SK-N-SH (cell line): ENCODE measurements at regions not wholly inside any gene's neighbourhood (a gene's known extent, or its start where the extent isn't known, plus 50 kb on each side); places are given as distances from the start of the nearest gene placed in this dataset.
"Not testable (repeated sequence)": the region's sequence is repeated elsewhere in the genome, so short reads cannot be mapped to it uniquely, and the experiment has no call there.

ENCODE experiments used
- CHD2 ChIP-seq: fragments of 150-350 bp; IDR thresholded peaks from 2 replicates; pipeline ENCODE4 v1.6.1; 2018; ENCODE audit warnings: low read length; ENCODE audit not compliant: partially characterized antibody
- EP300 ChIP-seq, 2 experiments: IDR thresholded peaks; 2 replicates each; pipeline versions ENCODE4 v1.4.0 to v1.6.1; 2012; ENCODE audit warnings: borderline replicate concordance in 1 of 2, low read depth in 1 of 2, low read length in 1 of 2
- EZH2phosphoT487 ChIP-seq: fragments of 200-600 bp; sonication (generic); IDR thresholded peaks from 2 replicates; pipeline ENCODE4 v1.6.1; 2017; ENCODE audit warnings: low read depth, mixed run types, mild to moderate bottlenecking, antibody characterized with exemption, moderate library complexity, borderline replicate concordance
- FOSL2 ChIP-seq: IDR thresholded peaks from 2 replicates; pipeline ENCODE4 v1.4.0; 2012; ENCODE audit warnings: low read depth, mild to moderate bottlenecking, moderate library complexity, borderline replicate concordance
- FOXM1 ChIP-seq: IDR thresholded peaks from 2 replicates; pipeline ENCODE4 v1.4.0; 2012; ENCODE audit warnings: low read depth, mild to moderate bottlenecking
- MAX ChIP-seq: IDR thresholded peaks from 2 replicates; pipeline ENCODE4 v1.4.0; 2012; ENCODE audit warnings: low read depth
- TAF1 ChIP-seq: IDR thresholded peaks from 2 replicates; pipeline ENCODE4 v1.6.1; 2012; ENCODE audit warnings: low read depth, mild to moderate bottlenecking, low read length, moderate library complexity, borderline replicate concordance
- TF ChIP-seq, protein P1 (sequence below): fragments of 150-350 bp; IDR thresholded peaks from 2 replicates; pipeline ENCODE4 v1.6.1; 2017; ENCODE audit warnings: antibody characterized with exemption, low read length, low read depth, borderline replicate concordance
- TF ChIP-seq, protein P2 (sequence below): fragments of 200-600 bp; sonication (generic); IDR thresholded peaks from 2 replicates; pipeline ENCODE4 v1.6.1; 2017; ENCODE audit warnings: antibody characterized with exemption, mild to moderate bottlenecking, moderate library complexity
- TF ChIP-seq, protein P3 (sequence below): IDR thresholded peaks from 2 replicates; pipeline ENCODE4 v1.6.1; 2012; ENCODE audit warnings: mild to moderate bottlenecking, low read depth, low read length, moderate library complexity

DNA sequence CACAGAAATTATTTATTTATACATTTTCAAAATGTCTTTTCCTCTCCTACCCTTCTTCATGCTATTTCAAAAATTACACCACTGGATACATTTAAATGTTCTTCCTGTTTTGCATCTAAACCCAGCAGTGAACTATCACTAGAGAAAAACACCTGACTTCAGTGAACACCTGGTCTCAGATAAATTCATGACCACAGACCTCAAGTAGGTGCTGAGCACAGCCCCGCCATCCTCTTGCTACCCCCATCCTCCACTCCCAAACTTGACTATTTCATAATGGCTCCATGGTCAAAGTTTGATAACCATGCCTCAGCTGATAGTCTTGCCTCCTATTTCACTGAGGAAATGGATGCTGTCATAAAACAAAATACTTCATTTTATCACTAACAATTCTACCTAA lies 56.6 kb upstream of the POMZP3 start:
- TF ChIP-seq, protein P1, sequence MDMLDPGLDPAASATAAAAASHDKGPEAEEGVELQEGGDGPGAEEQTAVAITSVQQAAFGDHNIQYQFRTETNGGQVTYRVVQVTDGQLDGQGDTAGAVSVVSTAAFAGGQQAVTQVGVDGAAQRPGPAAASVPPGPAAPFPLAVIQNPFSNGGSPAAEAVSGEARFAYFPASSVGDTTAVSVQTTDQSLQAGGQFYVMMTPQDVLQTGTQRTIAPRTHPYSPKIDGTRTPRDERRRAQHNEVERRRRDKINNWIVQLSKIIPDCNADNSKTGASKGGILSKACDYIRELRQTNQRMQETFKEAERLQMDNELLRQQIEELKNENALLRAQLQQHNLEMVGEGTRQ, result not testable (repeated sequence)
- TF ChIP-seq, protein P2, sequence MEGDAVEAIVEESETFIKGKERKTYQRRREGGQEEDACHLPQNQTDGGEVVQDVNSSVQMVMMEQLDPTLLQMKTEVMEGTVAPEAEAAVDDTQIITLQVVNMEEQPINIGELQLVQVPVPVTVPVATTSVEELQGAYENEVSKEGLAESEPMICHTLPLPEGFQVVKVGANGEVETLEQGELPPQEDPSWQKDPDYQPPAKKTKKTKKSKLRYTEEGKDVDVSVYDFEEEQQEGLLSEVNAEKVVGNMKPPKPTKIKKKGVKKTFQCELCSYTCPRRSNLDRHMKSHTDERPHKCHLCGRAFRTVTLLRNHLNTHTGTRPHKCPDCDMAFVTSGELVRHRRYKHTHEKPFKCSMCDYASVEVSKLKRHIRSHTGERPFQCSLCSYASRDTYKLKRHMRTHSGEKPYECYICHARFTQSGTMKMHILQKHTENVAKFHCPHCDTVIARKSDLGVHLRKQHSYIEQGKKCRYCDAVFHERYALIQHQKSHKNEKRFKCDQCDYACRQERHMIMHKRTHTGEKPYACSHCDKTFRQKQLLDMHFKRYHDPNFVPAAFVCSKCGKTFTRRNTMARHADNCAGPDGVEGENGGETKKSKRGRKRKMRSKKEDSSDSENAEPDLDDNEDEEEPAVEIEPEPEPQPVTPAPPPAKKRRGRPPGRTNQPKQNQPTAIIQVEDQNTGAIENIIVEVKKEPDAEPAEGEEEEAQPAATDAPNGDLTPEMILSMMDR, result not testable (repeated sequence)
- not testable (repeated sequence) for TF ChIP-seq EP300 (IDR thresholded peaks at IDR 0.05; ENCODE audit: borderline replicate concordance in 1 of 2, low read depth in 1 of 2, low read length in 1 of 2); EZH2phosphoT487; CHD2; FOSL2; TAF1; MAX; FOXM1
- TF ChIP-seq, protein P3, sequence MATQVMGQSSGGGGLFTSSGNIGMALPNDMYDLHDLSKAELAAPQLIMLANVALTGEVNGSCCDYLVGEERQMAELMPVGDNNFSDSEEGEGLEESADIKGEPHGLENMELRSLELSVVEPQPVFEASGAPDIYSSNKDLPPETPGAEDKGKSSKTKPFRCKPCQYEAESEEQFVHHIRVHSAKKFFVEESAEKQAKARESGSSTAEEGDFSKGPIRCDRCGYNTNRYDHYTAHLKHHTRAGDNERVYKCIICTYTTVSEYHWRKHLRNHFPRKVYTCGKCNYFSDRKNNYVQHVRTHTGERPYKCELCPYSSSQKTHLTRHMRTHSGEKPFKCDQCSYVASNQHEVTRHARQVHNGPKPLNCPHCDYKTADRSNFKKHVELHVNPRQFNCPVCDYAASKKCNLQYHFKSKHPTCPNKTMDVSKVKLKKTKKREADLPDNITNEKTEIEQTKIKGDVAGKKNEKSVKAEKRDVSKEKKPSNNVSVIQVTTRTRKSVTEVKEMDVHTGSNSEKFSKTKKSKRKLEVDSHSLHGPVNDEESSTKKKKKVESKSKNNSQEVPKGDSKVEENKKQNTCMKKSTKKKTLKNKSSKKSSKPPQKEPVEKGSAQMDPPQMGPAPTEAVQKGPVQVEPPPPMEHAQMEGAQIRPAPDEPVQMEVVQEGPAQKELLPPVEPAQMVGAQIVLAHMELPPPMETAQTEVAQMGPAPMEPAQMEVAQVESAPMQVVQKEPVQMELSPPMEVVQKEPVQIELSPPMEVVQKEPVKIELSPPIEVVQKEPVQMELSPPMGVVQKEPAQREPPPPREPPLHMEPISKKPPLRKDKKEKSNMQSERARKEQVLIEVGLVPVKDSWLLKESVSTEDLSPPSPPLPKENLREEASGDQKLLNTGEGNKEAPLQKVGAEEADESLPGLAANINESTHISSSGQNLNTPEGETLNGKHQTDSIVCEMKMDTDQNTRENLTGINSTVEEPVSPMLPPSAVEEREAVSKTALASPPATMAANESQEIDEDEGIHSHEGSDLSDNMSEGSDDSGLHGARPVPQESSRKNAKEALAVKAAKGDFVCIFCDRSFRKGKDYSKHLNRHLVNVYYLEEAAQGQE, result not testable (repeated sequence)
